ENCODE measurements at regions not wholly inside any gene's neighbourhood (a gene's known extent, or its start where the extent isn't known, plus 50 kb on each side); places are given as distances from the start of the nearest gene placed in this dataset.

- H3K4me2 ChIP-seq (ENCODE audit: low read length): no peak overlapping the region
- H3K4me1 ChIP-seq (ENCODE audit: control insufficient read depth in 1 of 2, insufficient read depth in 2 of 2, low read length in 2 of 2): no peaks in the 10 kb centered on the region
- ATAC-seq (peak; percentile 69), DNase-seq (ENCODE audit: low read depth, low spot score) (no peak)
- no peaks in the 10 kb centered on the region for H3K79me2 ChIP-seq (ENCODE audit: insufficient read depth, low read length)
- H3K4me3 ChIP-seq (replicated peaks in 1 of 2; ENCODE audit: low read depth in 1 of 2, low read length in 2 of 2): no peak overlapping the region
- POLR2A ChIA-PET: no interaction called here
- H4K20me1 ChIP-seq (ENCODE audit: insufficient read depth): no peaks in the 10 kb centered on the region
- no peak overlapping the region for H3K9ac ChIP-seq (ENCODE audit: low read length)
- H2AFZ ChIP-seq (ENCODE audit: low read depth, low read length, poor library complexity, severe bottlenecking): no peak overlapping the region
- H3K27ac ChIP-seq (ENCODE audit: low read depth, low read length): no peak overlapping the region
- no peak for TF ChIP-seq ZBTB33 (IDR thresholded peaks at IDR 0.05; ENCODE audit: extremely low read depth, insufficient replicate concordance, low read length)
- TF ChIP-seq CTCF (IDR thresholded peaks at IDR 0.05 in 2 of 3, conservative IDR thresholded peaks at IDR 0.05 in 1 of 3; ENCODE audit: borderline replicate concordance in 1 of 3, insufficient read depth in 1 of 3, low read depth in 2 of 3, low read length in 2 of 3): peak; percentile 19 to 21 (median 20); a peak in 2 of 6 replicates
- peak; percentile 25; the same call in 1 of the 2 replicates for TF ChIP-seq RAD21 (IDR thresholded peaks at IDR 0.05; ENCODE audit: low read depth)
- TF ChIP-seq ELF1 (IDR thresholded peaks at IDR 0.05; ENCODE audit: borderline replicate concordance, low read depth): no peak
- no peaks in the 10 kb centered on the region for H3K9me3 ChIP-seq (ENCODE audit: control insufficient read depth in 1 of 2, insufficient read depth in 1 of 2, low read depth in 1 of 2, low read length in 2 of 2)
- no peaks in the 10 kb centered on the region for H3K9me2 ChIP-seq (ENCODE audit: insufficient read depth)
- CTCF ChIA-PET: interaction anchor here (1.1 to 1.6 kb wide), 5 partner anchors 11 to 267 kb away, joined by 3 to 15 read pairs (median 4); no protein-coding TSS in a partner anchor
- intact Hi-C loops (cut with micrococcal nuclease): loop anchor here (1.0 kb wide), 1 partner anchor 267 kb away; no protein-coding TSS in a partner anchor
- H3K36me3 ChIP-seq (ENCODE audit: control insufficient read depth in 1 of 2, insufficient read depth in 2 of 2, low read length in 2 of 2): no peaks in the 10 kb centered on the region
- RAD21 ChIA-PET (ENCODE audit: low non-redundant PET in 1 of 2, low total read pairs in 2 of 2, uncharacterized antibody in 2 of 2, unreplicated experiment in 2 of 2): no interaction called here
- no peaks in the 10 kb centered on the region for H3K27me3 ChIP-seq (ENCODE audit: insufficient read depth, low read length)
- no TSS peak for BruUV-seq (replicated peaks)
Measured at GRCh38 chr4:181261279-181261678, 981.9 kb upstream of the TENM3 start.

Measured in HCT116 (cell line).